HEK293 (cell line): ENCODE measurements at regions not wholly inside any gene's neighbourhood (a gene's known extent, or its start where the extent isn't known, plus 50 kb on each side); places are given as distances from the start of the nearest gene placed in this dataset.

Experiments
- CTCF ChIA-PET: fragments of 350-600 bp; formaldehyde crosslinking; extraction: SDS; loops from one replicate; lab custom pipeline; 2021; ENCODE audit warnings: antibody characterized with exemption; lab: Yijun Ruan, JAX
- POLR2A ChIA-PET: fragments of 300-600 bp; formaldehyde crosslinking; extraction: SDS; loops from one replicate; lab custom pipeline; 2020; ENCODE audit warnings: antibody characterized with exemption, inconsistent platforms; lab: Yijun Ruan, JAX
- H3K27ac ChIP-seq: fragments of 200-500 bp; sonication (Bioruptor generic); 2 replicates; pipeline ENCODE4 v1.5.1; 2014; ENCODE audit warnings: low read depth, low read length, control low read depth, inconsistent platforms; ENCODE audit errors: extremely low read depth
- H3K36me3 ChIP-seq, 2 experiments: fragments of 200-500 bp in 1 of 2; sonication (Bioruptor generic) in 1 of 2; 1 replicate in 1 of 2; 2 replicates in 1 of 2; pipeline ENCODE4 v1.5.1; 2014 to 2017; ENCODE audit warnings: inconsistent platforms in 2 of 2, low read length in 2 of 2; ENCODE audit not compliant: control insufficient read depth in 2 of 2, insufficient read depth in 1 of 2
- H3K4me1 ChIP-seq: fragments of 200-500 bp; sonication (Bioruptor generic); 2 replicates; pipeline ENCODE4 v1.5.1; 2014; ENCODE audit warnings: mild to moderate bottlenecking, low read length, inconsistent platforms; ENCODE audit not compliant: control insufficient read depth, insufficient read depth
- H3K4me3 ChIP-seq: 2 replicates; pipeline ENCODE4 v1.5.1; 2011; ENCODE audit warnings: low read depth, mild to moderate bottlenecking, control low read depth, low read length, moderate library complexity
- H3K9me3 ChIP-seq: fragments of 200-500 bp; sonication (Bioruptor generic); 2 replicates; pipeline ENCODE4 v1.5.1; 2014; ENCODE audit warnings: low read depth, low read length, inconsistent platforms; ENCODE audit not compliant: control insufficient read depth, insufficient read depth
- BCL11A ChIP-seq: fragments of 450-650 bp; formaldehyde crosslinking; IDR thresholded peaks from 2 replicates; pipeline ENCODE4 v1.5.1; 2016; ENCODE audit warnings: low read depth, missing biosample characterization, missing genetic modification characterization
- BCL11B ChIP-seq: fragments of 450-650 bp; formaldehyde crosslinking; IDR thresholded peaks from 2 replicates; pipeline ENCODE4 v1.5.1; 2016; ENCODE audit warnings: low read depth, missing biosample characterization, missing genetic modification characterization
- REST ChIP-seq: fragments of 450-650 bp; formaldehyde crosslinking; IDR thresholded peaks from 2 replicates; pipeline ENCODE4 v1.5.1; 2016; ENCODE audit warnings: missing biosample characterization, missing genetic modification characterization
- YY2 ChIP-seq: fragments of 450-650 bp; formaldehyde crosslinking; IDR thresholded peaks from 2 replicates; pipeline ENCODE4 v1.5.1; 2016; ENCODE audit warnings: missing biosample characterization, missing genetic modification characterization
- ZBTB1 ChIP-seq: fragments of 450-650 bp; formaldehyde crosslinking; IDR thresholded peaks from 2 replicates; pipeline ENCODE4 v1.5.1; 2016; ENCODE audit warnings: missing biosample characterization, missing genetic modification characterization
- ZBTB11 ChIP-seq: fragments of 450-650 bp; formaldehyde crosslinking; conservative IDR thresholded peaks from 2 replicates; pipeline ENCODE4 v1.5.1; 2016; ENCODE audit warnings: low read depth, missing biosample characterization, missing genetic modification characterization
- ZNF10 ChIP-seq: fragments of 450-650 bp; formaldehyde crosslinking; IDR thresholded peaks from 2 replicates; pipeline ENCODE4 v1.5.1; 2017; ENCODE audit warnings: missing biosample characterization, missing genetic modification characterization
- ZNF211 ChIP-seq: fragments of 450-650 bp; formaldehyde crosslinking; IDR thresholded peaks from 2 replicates; pipeline ENCODE4 v1.5.1; 2016; ENCODE audit warnings: low read depth, missing biosample characterization, missing genetic modification characterization
- ZNF23 ChIP-seq: fragments of 450-650 bp; formaldehyde crosslinking; IDR thresholded peaks from 2 replicates; pipeline ENCODE4 v1.5.1; 2016; ENCODE audit warnings: missing biosample characterization, missing genetic modification characterization, borderline replicate concordance
- ZNF248 ChIP-seq: fragments of 450-650 bp; formaldehyde crosslinking; IDR thresholded peaks from 2 replicates; pipeline ENCODE4 v1.5.1; 2017; ENCODE audit warnings: missing biosample characterization, missing genetic modification characterization
- ZNF311 ChIP-seq: fragments of 450-650 bp; formaldehyde crosslinking; IDR thresholded peaks from 2 replicates; pipeline ENCODE4 v1.5.1; 2017; ENCODE audit warnings: missing biosample characterization, missing genetic modification characterization, borderline replicate concordance
- ZNF544 ChIP-seq: fragments of 450-650 bp; formaldehyde crosslinking; IDR thresholded peaks from 2 replicates; pipeline ENCODE4 v1.5.0; 2017; ENCODE audit warnings: missing biosample characterization, missing genetic modification characterization
- ZNF571 ChIP-seq: fragments of 450-650 bp; formaldehyde crosslinking; IDR thresholded peaks from 2 replicates; pipeline ENCODE4 v1.5.0; 2017; ENCODE audit warnings: missing biosample characterization, missing genetic modification characterization
- ZNF645 ChIP-seq: fragments of 450-650 bp; formaldehyde crosslinking; IDR thresholded peaks from 2 replicates; pipeline ENCODE4; 2016; ENCODE audit warnings: missing biosample characterization, missing genetic modification characterization
- ZNF664 ChIP-seq: fragments of 450-650 bp; formaldehyde crosslinking; IDR thresholded peaks from 2 replicates; pipeline ENCODE4 v1.5.1; 2016; ENCODE audit warnings: missing biosample characterization, missing genetic modification characterization

- no peak for TF ChIP-seq ZBTB11 (tag by site-specific recombination)
- TF ChIP-seq ZNF571, result no peak
- no peak for TF ChIP-seq ZNF23
- TF ChIP-seq ZNF248 (tag by site-specific recombination), result no peak
- no peak for TF ChIP-seq ZNF645
- no peak for TF ChIP-seq REST (tag by site-specific recombination)
- TF ChIP-seq YY2 (tag by site-specific recombination), result no peak
- no peak for TF ChIP-seq BCL11B (tag by site-specific recombination)
- no peak for TF ChIP-seq ZNF544 (tag by site-specific recombination)
- no peak for TF ChIP-seq ZNF10 (tag by site-specific recombination)
- no peak for TF ChIP-seq BCL11A (tag by site-specific recombination)
- TF ChIP-seq, all 188 proteins: peak for 0
Observed at GRCh38 chr9:73402081-73403028, 250.7 kb downstream of the ANXA1 start (continued).

- no peaks in the 10 kb centered on the region for H3K9me3 ChIP-seq
- POLR2A ChIA-PET, result no interaction called here
- TF ChIP-seq ZNF664 (tag by site-specific recombination) (no peak), ZNF311 (tag by site-specific recombination) (no peak), REST (tag by site-specific recombination) (no peak), ZNF211 (tag by site-specific recombination) (no peak), ZBTB1 (tag by site-specific recombination) (no peak)
- H3K4me1 ChIP-seq, result no peaks in the 10 kb centered on the region
- no peaks in the 10 kb centered on the region for H3K36me3 ChIP-seq
- no peak overlapping the region for H3K4me3 ChIP-seq
- CTCF ChIA-PET, result no interaction called here
- H3K27ac ChIP-seq, result no peak overlapping the region
Observed at GRCh38 chr9:73411494-73411893, 259.8 kb downstream of the ANXA1 start.
